Stimulated activated CD8-positive, alpha-beta memory T cell treated with anti-CD3 and anti-CD28 coated beads, Interleukin-2, amount 100 ng/mL, for 48 hours (primary cell): ENCODE measurements at regions not wholly inside any gene's neighbourhood (a gene's known extent, or its start where the extent isn't known, plus 50 kb on each side); places are given as distances from the start of the nearest gene placed in this dataset.

Experiments
- DNase-seq, 2 donors: peaks; one replicate each; pipeline ENCODE4 v3.0.0-alpha.2; 2020; ENCODE audit warnings: low read depth in 2 of 2

DNA sequence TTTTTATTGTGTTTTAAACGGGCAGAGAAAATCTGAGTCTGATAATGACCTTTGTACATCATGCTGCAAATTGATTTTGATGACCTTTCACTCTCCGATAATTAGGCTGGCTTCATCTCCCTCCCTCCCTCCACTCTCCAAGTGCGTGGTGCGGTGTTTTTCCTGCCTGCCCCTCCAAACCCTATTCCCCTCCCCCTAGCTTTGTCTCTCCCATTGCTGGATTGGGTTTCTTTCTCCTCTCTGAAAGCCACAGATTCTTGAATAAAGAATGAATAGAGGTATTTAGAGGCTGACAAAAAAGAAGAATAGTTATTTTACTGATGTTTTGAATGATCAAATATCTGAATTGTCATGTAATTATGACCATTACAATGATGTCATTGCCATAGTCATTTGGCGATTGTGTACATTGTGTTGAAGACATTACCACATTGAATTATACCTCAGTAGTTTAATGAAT is 571.1 kb upstream of the ZNF608 start:
- no peak for DNase-seq

DNA sequence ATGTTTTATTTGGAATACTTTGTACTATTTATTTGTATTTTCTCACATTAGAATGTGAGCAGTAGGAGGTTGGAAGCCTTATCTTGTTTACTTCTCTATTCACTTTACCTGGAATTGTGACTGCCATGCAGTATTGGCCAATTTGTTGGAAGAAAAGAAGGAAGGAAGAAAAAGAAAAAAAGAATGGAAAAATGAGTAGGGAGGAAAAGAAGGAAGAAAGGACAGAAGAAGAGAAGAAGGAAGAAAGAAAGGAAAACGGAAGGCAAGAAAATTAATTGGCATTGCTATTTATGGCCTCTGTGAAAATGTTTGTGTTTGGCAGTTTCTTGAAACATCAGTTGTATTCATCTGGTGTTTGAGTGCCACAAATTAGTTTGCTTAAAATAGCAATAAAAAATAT is 575.2 kb upstream of the ZNF608 start:
- no peak for DNase-seq

DNA sequence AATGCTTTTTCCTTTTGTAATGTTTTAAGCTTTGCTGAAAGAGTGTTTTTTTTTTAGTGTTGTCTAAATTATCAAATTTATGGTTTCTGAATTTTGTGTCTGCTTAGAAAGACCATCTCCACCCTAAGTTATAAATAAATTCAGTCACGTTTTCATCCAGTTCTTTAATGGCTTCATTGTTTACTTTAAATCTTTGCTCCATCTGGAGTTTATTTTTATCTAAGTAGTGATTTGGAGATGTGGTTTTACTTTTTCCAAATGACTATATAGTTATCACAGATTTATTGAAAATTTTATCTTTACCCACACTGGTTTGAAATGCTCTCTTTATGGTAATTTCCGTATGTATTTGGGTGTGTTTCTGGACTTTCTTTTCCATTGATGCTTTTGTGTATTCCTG is 577.2 kb upstream of the ZNF608 start:
- no peak for DNase-seq

DNA sequence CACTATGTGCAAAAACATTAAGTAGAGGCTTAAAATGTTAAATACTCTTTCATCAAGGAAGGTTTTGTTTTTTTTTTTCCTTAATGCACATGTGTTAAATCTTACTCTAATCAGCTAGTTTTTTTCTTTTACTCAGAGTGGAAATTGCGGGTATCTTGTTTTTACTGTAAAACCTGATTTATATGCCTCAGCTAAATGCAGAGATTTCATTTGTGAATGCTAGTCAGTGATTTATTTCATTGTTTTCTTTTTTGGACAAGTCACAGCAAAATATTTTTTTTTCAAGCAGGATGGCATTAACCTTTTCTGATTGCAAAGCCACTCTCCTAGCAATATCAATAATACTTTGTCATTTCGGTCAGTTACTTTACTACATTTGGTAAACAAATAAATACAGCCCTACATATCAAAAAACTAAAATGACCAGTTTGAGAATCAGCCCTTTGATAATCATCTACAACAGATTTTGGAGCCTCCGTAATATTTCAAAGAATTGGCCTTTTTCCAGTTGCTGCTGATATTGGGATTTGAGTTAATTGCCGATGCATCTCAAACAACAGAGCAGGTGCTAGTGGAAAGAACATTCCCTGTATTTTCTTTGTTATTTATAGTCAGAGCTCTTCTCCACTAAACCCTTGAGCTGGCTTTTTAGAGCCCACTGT is 579.2 kb upstream of the ZNF608 start:
- no peak for DNase-seq

DNA sequence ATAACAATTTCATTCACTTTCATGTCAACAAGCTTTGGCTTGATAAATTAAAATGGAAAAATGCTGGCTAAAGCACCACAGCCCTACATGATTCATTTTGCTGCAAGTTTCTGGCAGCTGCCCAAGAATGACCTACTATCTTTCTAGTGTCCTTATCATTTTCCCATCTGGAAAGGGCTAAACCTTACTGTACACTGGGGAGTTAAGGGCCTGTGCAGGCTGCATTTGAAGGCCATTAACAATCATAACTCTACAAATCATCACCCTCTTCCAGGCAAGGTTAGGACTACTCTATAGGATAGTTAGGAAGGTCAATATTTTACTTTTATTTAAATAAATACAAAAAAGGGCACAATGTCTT is 579.7 kb upstream of the ZNF608 start:
- DNase-seq: no peak

DNA sequence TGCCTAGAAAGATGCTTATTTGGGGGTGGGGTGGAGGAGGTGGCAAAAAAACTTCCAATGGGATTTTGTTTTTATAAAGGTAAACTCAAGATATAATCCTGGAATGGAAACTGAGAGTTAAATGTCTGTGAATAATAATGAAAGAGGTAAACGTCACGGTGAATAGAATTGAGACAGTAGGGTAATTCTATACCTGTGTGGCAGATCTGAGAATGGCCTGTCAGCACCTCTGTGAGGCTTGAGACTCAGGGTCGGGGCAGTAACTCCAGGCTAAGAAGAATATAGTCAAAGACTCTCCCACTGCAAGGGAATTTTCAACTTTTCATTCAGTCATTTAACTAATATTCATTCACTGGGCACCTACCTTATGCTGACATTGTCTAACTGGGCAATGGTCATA is 581.2 kb upstream of the ZNF608 start:
- DNase-seq: no peak

DNA sequence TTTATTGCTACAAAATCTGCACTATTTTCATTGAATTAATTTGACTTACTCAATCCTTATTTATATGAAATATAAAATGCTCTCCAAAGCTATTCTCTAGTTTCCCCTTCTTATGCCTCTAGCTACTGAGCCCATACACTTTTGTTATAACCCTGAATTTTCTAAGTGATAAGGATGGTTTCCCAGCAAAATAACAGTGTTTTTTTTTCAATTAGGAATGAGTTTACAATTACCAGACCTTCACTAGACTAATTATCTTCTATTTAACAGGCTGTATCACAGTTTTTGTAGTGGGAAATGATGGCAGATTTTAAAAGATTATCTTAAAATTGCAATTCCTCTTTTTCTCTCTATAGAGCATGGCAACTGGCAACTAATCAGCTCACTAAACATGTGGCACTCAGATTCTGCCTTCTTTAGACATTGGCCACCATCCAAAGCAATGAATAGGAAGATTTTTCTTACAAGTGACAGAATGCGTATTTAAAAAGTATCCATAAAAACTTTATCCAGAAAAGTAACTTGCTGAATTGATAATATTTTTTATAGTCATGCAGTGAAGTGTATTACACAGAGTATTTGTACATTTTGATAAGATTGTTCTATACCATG is 585.7 kb upstream of the ZNF608 start:
- DNase-seq: no peak

DNA sequence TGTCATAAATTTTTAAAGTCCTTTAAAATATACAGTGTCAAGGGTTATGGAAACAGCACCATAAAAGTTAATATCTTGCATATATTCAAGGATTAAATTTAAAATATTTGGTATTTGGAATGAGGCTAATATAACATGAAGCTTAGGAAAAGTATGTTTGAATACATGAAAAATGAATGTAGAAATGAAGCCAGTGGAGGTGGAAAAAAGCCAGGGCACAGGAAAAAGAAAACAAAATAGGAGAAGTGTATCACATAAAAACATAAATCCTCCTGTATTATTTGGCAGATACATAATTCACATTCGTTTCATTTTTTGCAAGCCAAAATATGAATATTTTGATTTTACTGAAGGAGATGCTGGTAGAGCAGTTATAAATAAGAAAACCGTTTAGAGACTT is 587.0 kb upstream of the ZNF608 start:
- DNase-seq: no peak

DNA sequence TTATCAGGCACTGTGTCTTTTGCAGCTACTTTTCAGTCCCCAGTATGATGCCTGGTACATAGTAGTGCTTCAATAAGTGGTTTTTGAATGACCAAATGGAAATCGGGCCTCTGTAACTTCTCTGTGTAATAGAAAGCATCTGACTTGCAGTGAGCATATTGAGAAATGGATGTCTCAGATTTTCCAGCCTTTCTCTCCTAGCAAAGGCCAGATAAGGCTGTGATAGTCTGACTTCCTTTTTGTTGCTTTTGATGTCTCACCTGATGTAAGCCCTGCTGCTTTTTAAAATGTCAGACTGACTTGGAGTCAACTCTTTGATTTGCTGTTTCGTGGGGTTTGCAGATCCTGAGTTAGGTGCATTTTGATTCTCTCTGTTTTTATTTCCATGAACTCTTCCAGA is 590.0 kb upstream of the ZNF608 start:
- DNase-seq: no peak

DNA sequence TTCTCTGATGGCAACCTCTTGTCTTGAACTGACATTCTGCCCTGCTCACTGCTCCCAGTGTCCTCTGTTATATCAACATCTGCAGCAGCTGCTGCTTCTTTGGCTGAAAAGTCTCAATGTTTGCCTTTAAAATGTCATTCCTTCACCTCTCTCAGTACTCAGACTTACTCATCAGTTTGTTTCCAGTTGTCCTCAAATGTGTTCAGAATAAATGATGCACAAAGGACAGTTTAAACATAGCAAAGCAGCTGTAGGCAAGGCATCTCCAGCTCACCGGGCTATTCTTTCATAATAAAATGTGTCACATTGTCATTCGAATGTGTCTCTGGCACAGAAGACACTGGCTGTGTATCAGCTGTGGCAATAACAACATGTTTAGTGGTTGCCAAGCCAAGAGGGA is 590.9 kb upstream of the ZNF608 start:
- no peak for DNase-seq

DNA sequence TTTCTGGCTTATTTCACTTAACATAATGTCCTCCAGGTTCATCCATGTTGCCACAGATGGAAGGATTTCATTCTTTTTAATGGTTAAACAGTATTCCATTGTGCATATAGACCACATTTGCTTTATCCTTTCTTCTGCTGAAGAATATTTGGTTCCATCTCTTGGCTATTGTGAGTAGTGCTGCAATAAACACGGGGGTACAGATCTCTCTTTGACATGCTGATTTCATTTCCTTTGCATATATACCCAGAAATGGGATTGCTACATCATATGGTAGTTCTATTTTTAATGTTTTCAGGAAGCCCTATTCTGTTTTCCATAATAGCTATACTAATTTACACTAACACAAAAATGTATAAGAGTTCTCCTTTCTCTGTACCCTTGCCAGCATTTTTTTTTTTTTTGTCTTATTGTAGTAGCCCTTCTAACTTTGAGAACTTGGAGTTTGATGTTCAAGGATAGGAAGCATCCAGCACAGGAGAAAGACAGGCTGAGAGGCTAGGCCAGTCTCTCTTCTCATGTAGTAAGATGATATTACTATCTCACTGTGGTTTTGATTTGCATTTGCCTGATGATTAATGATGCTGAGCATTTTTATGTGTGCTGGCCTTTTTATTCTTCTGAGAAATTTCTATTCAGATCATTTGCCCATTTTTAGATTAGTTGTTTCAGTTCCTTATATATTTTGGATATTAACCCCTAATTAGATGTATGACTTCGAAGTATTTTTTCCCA is 592.2 kb upstream of the ZNF608 start:
- no peak for DNase-seq

DNA sequence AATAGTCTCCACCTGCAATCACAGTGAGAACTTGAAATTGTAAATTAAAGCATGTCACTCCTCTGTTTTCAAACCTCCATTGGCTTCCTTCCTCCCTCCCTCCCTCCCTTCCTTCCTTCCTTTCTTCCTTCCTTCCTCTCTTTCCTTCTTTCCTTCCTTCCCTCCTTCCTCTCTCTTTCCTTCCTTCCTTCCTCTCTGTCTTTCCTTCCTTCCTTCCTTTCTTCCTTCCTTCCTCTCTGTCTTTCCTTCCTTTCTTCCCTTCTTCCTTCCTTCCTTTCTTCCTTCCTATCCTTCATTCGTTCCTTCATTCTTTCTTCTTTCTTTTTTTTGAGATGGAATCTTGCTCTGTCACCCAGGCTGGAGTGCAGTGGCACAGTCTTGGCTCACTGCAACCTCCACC is 595.0 kb upstream of the ZNF608 start:
- DNase-seq: no peak

DNA sequence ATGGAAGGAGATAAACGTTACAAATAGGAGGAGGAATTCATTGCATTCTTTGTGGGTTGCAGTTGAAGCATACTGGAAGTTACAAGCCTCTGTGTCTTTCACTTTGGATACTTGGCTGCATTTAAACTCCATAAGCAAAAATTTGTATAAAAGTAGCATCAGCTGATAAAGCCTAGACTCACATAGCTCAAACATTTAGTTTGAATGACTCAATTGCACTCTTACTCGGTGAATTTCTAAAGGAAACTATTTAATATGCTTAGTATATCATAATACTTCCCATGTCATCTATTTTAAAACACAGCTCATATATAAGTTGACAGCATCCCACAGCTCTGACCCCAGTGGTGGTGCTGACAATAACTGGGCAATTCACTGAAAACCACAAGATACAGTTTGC is 596.6 kb upstream of the ZNF608 start:
- DNase-seq: no peak

DNA sequence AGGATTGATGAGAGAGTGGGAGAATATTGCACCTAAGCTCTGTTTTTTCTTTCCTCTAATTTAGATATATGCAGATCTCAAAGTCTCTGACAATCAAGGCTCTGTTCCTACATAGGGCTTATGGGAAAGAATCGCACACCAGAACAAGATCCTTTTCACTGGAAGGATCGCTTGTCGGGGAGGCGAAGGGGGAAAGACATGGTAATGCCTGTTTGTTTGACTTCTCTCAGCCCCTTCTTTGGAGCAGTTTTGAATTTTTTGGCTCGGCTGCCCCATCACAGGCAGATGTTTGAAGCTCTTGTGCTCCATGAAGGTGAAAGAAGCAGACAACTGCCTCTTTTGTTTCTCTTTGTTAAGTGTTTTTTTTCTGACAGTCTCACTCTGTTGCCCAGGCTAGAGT is 599.9 kb upstream of the ZNF608 start:
- no peak for DNase-seq

DNA sequence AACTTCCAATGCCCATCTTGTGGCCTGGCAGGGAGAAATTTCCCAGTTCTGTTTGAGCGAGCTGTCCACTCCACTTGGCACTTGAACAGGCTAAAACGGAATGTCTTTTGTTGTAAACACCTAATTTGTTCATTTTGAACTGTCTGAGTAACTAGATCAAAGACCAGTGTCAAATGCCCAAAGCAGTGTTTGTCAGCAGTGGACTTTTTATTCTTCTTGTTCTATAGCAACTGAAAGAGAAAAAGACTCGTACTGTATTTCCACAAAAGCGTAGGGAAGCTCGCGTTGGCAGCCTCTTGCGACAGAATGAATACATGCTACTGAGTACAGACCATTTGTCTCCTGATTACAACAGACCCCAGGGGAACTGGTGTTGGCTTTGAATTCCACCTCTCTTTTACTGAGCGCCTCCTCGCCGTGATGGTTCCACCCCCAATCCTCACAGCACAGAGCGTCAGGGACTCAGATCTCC is 601.8 kb upstream of the ZNF608 start:
- DNase-seq: no peak

DNA sequence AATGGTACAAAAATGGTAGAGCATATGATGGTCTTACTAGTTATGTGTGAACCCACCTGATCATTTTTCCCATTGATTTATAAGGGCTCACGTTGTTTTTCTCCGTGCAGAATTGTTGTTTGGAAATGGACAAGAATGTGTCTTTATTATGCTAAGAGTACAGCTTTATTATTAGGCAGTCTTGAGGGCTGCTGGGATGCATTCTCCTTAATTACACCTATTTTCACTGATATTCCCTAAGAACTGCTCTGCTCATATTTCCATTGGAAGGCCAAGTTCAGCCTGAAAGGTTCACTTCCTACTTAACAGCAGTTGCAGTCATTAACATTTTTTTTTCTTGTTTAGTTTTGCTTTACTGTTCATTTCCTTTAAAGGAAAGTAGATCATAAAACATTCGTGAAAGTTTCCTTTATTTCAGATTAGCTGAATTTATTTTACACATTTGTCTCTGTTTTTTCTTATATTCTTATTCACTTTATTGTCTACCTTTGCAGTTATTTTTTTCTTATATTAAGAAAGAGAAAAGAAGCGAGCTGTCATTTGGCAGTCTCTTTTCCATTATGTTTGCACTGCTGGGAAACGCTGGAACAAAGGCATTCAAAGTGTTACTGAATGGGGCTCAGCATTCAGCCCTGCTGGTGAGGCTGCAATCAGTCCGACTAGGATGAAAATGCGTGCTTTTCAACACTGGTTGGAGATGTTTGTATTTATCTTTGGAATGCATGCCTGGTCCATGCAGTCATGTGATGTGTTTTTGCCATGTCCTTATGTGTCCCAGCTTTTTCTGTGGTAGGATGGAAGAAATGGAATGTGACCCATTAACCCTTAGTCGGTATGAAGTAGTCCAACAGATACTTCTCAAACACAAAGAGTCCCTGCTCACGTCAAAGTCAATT is 602.7 kb upstream of the ZNF608 start:
- no peak for DNase-seq

DNA sequence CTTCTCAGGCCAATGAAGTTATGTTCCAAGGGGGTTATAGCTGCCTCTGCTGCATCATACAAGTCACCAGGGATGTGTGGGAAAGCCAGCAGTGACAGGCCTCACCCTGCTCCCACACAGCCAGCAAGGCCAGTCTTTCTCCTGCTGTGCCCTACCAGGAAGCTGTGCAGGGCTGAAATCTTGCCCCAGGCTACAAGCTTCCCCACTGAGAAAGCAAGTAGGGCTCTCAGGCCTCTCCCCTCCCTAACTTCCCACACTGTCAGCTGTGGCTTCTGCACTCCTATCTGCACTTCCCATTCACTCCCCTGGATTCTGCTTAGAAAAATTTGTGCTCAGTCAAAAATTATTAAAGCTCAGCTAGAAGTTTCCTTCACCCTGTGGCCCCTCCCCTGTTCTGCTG is 611.2 kb upstream of the ZNF608 start:
- DNase-seq: no peak

DNA sequence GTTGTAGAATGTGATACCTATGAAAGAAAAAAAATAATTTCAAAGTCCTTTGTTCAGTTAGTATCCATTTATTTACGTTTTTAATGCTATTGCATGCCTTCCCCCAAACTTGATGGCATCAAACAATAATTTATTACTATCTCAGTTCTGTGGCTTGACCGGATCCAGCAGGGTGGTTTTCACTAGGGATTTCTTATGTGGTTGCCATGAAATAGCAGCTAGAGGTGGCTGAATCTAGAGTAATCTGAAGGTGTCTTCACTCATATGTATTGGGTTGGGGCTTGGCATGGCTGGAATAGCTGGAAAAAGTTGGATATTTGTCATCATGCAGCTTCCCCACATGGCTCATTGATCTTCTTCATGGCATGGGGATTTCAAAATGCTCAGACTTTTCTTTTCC is 619.3 kb upstream of the ZNF608 start:
- DNase-seq: no peak

DNA sequence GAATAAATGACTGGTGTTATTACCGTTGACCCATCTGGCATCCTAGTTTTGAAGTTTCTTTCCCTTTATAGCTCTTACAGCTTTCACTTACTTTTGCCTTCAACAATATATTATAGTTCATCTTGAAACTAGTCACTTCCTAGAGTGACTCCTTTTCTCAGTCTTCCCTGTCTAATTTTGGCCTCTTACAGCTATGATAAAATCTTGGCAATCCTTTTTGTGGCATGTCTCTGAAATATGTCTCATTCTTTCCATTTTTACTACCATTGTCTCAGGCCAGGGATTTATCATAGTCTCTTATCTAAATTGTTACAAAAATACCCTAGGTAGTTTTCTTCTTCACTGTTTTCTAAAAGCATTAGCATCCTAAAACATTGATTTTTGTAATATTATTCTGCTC is 621.3 kb upstream of the ZNF608 start:
- no peak for DNase-seq

DNA sequence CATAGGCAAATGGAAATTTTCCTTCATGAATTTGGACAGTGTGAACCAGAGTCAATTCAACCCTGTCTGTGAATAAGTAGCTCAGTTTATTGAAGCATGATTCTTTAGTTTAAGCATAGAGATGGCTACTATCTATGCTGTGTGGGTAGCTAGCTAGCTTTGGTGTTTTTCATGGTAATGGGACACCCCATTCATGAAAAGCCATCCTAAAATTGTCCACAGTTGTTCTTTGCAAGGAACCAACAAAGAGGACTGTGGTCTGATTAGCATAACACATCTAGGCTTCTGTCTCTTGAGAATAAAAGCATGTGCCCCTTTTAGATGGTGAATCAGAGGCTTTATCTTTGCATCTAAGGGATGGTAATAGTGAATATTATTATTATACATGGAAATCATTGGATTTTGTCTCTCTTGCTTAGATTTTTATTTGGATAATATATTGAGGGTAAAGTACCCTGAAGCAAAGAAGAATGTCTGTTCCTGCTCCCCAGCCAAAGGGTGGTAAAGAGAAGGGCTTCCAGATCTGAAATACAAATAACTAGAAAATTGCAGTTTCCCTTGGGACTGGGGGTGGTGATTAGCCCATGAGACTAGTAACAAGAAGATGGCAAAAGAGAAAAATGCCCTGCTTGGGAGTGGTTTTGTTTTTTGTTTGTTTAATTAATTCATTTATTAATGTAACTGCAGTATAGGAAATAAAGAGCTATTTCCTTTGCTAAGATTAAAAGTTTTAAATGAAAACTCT is 624.2 kb upstream of the ZNF608 start:
- no peak for DNase-seq
